ENCODE measurements at regions not wholly inside any gene's neighbourhood (a gene's known extent, or its start where the extent isn't known, plus 50 kb on each side); places are given as distances from the start of the nearest gene placed in this dataset.

DNA sequence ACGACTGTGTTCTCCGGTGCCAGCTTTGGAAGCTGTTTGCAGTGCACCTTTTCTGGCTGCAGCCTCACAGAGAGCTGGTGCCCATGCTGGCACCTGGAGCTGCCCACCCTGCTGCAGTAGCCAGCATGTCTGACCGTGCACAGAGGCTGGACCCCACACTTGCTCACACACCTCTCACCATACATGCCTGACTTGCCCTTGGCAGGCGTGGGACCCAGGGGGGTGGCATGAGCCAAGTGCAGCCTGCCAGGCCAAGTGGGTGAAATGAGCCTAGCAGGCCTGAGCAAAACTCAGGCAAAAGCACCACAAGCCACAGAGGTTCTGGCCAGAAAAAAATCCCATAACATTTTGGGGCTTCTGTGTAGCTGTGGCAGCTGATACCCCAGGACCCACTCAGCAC lies 258.8 kb downstream of the XPNPEP1 start:
- TF ChIP-seq POLR2AphosphoS5 (IDR thresholded peaks at IDR 0.05): no peak
- TF ChIP-seq, protein P1, sequence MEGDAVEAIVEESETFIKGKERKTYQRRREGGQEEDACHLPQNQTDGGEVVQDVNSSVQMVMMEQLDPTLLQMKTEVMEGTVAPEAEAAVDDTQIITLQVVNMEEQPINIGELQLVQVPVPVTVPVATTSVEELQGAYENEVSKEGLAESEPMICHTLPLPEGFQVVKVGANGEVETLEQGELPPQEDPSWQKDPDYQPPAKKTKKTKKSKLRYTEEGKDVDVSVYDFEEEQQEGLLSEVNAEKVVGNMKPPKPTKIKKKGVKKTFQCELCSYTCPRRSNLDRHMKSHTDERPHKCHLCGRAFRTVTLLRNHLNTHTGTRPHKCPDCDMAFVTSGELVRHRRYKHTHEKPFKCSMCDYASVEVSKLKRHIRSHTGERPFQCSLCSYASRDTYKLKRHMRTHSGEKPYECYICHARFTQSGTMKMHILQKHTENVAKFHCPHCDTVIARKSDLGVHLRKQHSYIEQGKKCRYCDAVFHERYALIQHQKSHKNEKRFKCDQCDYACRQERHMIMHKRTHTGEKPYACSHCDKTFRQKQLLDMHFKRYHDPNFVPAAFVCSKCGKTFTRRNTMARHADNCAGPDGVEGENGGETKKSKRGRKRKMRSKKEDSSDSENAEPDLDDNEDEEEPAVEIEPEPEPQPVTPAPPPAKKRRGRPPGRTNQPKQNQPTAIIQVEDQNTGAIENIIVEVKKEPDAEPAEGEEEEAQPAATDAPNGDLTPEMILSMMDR (IDR thresholded peaks at IDR 0.05 in 8 of 11, conservative IDR thresholded peaks at IDR 0.05 in 3 of 11): no peak

All from spleen (tissue), 7 donors.